ENCODE measurements at regions not wholly inside any gene's neighbourhood (a gene's known extent, or its start where the extent isn't known, plus 50 kb on each side); places are given as distances from the start of the nearest gene placed in this dataset.

GRCh38 chr7:13518738-13519137 is 470.7 kb downstream of the ETV1 start:
- no peak for DNase-seq

GRCh38 chr7:13524076-13524475 is 465.4 kb downstream of the ETV1 start:
- DNase-seq: no peak

DNA sequence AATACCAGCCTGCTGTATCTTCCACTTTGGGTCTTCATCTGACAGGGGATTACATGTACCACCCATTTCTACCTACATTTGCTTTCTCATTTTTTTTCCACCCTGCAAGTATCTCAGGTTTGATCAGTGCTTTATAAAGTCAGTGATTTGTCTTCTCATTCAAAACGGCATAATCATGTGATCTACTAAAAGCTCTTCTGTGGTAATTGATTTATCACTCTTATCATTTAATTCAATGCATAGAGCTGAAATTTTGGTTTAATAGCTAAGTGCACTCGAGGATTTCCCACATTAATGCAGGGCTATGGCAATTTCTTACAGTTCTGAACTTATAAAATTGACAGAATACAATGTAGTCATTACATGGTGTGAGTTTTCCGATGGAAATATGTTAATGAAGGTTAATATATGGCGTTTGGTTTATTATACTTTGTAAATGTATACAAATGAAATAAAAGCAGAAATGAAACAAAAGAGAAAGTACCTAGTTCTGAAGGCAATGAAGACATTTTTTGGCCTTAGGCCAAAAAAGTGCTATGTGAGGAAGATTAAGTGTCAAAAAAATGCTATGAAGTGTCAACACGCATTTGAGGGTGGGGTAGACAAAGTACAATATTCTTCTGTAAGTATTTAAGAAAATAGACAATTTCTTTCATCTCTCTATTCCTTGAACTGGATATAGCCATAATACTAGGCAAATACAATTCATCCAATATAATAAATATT is 457.3 kb downstream of the ETV1 start:
- DNase-seq: no peak

GRCh38 chr7:13538669-13539068 is 450.8 kb downstream of the ETV1 start:
- no peak for DNase-seq

DNA sequence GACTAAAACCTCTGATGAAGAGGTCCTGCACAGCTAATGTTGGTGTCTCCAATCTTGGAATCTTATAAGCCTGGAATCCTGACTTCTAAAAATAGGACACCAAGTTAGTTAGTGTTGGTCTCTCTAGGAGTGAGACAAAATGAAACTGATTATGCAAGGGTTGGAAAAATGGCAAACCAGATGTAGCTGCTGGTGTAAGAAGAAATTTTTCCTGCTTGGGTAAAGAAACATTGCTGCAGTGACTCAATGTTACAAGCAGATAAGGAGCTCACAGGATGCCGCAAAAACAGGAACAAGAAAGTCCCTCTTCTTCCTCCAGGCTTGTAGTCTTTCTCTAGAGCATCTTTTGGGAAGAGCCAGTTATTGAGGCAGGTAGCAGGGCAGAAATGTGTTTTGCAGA is 449.0 kb downstream of the ETV1 start:
- DNase-seq: no peak

DNA sequence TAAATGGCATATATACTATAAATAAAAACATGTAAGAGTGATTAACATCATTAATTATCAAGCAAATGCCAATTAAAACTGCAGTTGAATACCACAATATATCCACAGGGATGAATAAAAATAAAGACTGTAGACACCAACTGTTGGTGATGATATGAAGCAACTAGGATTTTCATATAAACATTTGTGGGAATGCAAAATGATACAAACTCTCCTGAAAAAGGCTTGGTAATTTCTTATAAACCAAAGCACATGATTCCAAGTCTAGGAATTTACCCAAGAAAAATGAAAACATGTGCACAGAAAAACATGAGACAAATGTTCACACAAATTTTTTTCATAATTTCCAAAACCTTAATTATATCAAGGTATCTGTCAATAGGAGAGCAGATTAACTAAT is 448.1 kb downstream of the ETV1 start:
- no peak for DNase-seq

DNA sequence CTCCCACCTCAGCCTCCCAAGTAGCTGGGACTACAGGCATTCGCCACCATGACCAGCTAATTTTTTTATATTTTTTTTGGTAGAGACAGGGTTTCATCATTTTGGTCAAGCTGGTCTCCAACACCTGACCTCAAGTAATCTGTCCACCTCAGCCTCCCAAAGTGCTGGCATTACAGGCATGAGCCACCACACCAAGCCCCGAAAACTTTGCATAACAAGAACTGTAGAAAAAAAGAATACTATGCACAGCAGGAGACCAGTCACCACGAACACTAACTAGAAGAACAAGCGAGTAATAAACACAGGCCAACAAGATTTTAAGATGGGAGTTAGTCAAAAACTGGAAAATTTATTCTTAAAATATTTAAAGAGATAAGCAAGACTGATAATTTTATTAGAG is 447.0 kb downstream of the ETV1 start:
- DNase-seq: no peak

DNA sequence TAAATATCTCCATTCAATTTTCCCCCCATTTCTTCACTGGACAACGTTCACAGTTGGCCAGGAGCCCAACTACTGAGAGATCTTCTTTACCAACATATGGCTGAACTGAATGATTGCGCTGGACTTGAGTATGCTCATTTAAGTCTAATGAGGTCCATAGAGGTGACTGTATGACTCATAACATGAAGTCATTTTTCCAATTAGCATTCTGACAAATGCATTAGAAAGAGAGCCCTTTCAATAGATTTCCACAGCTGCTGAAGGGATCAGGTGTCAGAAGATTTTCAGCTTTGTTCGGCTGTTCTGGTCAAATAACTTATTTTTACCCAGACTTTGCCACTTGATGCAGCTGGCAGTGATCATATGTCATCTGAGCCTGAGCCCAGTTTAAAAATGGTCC is 438.0 kb downstream of the ETV1 start:
- DNase-seq: no peak

- DNase-seq: no peak
Observed at GRCh38 chr7:13560441-13560840, 429.0 kb downstream of the ETV1 start.

DNA sequence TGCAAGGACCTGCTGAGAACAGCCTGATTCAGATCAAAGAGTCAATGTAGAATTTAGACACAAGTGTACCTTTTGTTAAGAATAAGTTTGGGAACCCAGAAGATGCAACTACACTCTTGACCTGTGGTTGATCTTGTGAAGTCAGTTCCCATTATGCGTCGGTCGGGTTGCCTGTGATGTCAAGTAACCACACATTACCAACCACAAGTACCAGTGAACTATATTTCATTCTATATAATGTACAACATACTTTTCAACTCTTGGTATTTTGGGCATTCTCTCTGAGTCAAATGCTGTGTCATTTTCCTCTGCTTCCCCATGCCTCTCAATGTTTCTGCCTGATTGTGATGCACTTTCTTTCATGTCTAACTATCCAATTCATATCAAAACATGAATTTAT is 426.2 kb downstream of the ETV1 start:
- DNase-seq: no peak

DNA sequence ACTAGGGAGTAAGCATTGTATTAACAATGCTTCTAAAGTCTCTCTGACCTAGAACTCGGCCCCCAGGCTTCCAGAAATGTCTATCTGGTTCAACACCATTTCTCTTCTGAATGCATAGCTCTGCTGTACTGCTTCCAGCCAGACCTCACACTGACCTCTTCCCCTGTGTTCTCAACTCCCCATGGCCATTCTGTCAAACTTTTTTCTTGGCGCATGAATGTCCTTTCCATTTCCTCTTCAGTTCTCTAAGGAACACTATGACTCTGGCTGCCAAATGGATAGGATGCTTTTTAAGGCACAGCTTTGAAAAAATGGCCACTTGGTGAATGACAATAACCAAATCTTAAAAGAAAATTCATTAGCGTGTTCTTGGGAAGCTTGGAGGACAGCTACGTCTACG is 425.8 kb downstream of the ETV1 start:
- DNase-seq: no peak

- no peak for DNase-seq
Observed at GRCh38 chr7:13577566-13578145, 411.8 kb downstream of the ETV1 start.

- no peak for DNase-seq
Observed at GRCh38 chr7:13578294-13578693, 411.2 kb downstream of the ETV1 start.

- DNase-seq: no peak
Observed at GRCh38 chr7:13581097-13581496, 408.4 kb downstream of the ETV1 start.

DNA sequence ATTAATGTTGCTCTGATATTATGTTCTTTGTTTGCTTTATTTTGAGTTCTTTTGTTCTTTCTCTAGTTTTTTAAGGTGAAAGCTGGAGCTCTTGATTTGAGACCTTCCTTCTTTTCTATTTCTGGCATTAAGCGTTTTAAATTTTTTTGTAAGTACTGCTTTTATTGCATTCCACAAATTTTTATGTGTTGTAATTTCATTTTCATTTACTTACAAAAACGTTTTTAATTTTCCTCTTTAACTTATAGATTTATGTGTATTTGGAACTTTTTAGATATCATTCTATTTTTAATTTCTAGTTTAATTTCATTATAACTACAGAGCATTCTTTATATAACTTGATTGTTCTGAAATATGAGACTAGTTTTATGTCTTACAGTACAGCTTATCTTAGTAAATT is 395.6 kb downstream of the ETV1 start:
- no peak for DNase-seq

GRCh38 chr7:13602036-13602435 is 387.4 kb downstream of the ETV1 start:
- no peak for DNase-seq

DNA sequence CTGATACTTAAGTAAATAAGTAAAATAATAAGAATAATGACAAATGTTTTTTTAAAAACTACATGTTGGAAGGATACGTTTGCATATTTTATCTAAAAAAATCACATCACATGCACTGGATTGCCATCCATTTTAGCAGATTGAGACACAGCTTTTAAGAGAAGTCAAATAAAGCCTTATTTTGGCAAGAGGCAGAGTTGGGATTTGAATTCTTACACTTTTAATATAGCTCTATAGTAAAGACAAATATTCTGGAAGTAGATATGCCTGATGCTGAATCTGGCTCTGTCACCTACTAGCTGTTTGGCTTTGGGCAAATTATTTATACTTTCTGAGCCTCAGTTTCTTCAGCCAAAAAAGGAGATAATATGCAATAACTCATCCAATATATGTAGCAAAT is 386.4 kb downstream of the ETV1 start:
- no peak for DNase-seq

GRCh38 chr7:13603661-13604060 is 385.8 kb downstream of the ETV1 start:
- no peak for DNase-seq

GRCh38 chr7:13604178-13604577 is 385.3 kb downstream of the ETV1 start:
- DNase-seq: no peak

DNA sequence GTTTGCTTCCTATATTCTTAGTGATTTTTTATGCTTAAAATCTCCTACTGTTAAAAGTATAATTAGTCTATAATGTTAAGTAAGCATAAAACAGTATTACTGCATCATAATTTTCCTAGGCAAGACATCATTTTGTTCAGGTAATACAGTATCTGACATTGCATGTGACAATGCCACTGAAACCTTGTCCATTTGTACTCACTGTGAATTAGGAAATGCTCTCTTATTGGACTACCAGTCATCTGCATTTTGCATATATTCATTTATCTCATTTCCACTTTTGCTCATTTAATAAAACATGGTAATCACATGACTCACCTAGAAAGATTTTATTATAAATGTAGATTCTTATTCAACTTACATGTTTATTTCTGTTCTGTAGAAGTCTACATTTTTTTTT is 379.1 kb downstream of the ETV1 start:
- no peak for DNase-seq

GRCh38 chr7:13615679-13616078 is 373.8 kb downstream of the ETV1 start:
- no peak for DNase-seq

- no peak for DNase-seq
Observed at GRCh38 chr7:13627455-13627854, 362.0 kb downstream of the ETV1 start.

DNA sequence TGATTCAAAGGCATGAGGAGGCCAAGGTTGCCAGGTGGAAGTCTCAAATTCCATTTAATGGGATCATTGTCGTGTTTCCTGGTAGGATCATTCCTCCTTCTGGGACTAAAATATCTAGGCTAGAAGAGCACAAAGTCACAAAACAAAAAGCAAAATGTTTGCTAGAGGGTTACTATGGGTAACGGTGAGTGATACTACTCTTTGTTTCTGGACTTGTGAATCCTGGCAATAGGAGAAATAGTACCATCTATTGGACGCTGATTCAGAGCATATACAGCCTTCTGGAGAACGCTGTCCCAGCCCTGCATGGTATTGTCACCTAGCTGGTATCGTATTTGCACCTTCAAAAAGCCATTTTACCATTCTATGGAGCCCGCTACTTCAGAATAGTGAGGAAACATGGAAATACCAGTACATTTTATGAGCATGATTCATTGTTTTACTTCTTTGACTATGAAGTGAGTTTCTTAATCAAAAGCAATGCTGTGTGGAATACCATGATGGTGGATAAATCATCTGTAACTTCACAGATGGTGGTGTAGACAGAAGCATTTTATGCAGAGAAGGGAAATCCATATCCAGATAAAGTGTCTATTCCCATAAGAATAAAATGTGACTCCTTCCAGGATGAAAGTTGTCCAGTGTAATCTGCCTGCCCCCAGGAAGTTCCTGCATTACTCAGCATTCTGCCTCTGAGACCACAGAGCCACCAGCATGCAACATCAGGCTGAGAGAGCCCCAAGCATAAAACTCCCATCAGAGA is 361.0 kb downstream of the ETV1 start:
- DNase-seq: no peak

All from SIG-M5 (cell line).